Body of pancreas (tissue), 4 donors: ENCODE measurements at regions not wholly inside any gene's neighbourhood (a gene's known extent, or its start where the extent isn't known, plus 50 kb on each side); places are given as distances from the start of the nearest gene placed in this dataset.
"Not testable (repeated sequence)": the region's sequence is repeated elsewhere in the genome, so short reads cannot be mapped to it uniquely, and the experiment has no call there.

Source experiments
- ATAC-seq: fragments of 150-250 bp; one replicate; pipeline ENCODE4 v1.9.1; 2016
- DNase-seq, 4 donors: peaks; one replicate each; pipeline ENCODE4 v3.0.0-alpha.2; 2019
- H3K27ac ChIP-seq, 4 donors: fragments of 200-600 bp; sonication (generic); 1 replicate in 3 of 4; 2 replicates in 1 of 4; pipeline versions ENCODE4 v1.5.1 to v1.6.1; 2016 to 2019; ENCODE audit warnings: mild to moderate bottlenecking in 1 of 4, mixed read lengths in 1 of 4, moderate library complexity in 1 of 4
- H3K27me3 ChIP-seq, 2 donors: fragments of 200-600 bp; sonication (generic); one replicate each; pipeline ENCODE4 v1.6.0; 2016; ENCODE audit warnings: mild to moderate bottlenecking in 1 of 2
- H3K36me3 ChIP-seq, 2 donors: fragments of 200-600 bp; sonication (generic); replicated peaks in 1 of 2; 2 replicates each; pipeline ENCODE4 v1.5.1; 2016; ENCODE audit warnings: low read depth in 2 of 2; ENCODE audit not compliant: insufficient read depth in 1 of 2
- H3K4me1 ChIP-seq: fragments of 200-600 bp; sonication (generic); one replicate; pipeline ENCODE4 v1.6.0; 2016
- H3K4me3 ChIP-seq, 2 donors: fragments of 200-600 bp; sonication (generic); 1 replicate in 1 of 2; 2 replicates in 1 of 2; pipeline ENCODE4 v1.5.1; 2016 to 2019
- H3K9me3 ChIP-seq, 3 donors: fragments of 200-600 bp; sonication (generic); 1 replicate in 2 of 3; 2 replicates in 1 of 3; pipeline ENCODE4 v1.5.1; 2016
- CTCF ChIP-seq, 7 experiments: fragments of 450-650 bp in 4 of 7; fragments of 200-600 bp in 3 of 7; sonication (generic) in 3 of 7; IDR thresholded peaks; one replicate each; pipeline ENCODE4 v1.5.1; 2016 to 2019; ENCODE audit warnings: antibody characterized with exemption in 7 of 7
- POLR2A ChIP-seq, 3 donors: fragments of 450-650 bp; IDR thresholded peaks; one replicate each; pipeline ENCODE4 v1.6.1; 2016; ENCODE audit warnings: antibody characterized with exemption in 3 of 3, mild to moderate bottlenecking in 2 of 3
- WGBS, 2 donors: methylation state at CpG; one replicate each; pipeline ENCODE4 v1.1.5; 2017; 5-methylcytosine and 5-hydroxymethylcytosine counted together
- intact Hi-C: fragments of 100-400 bp; cut with DNase I; formaldehyde crosslinking; loops from one replicate; pipeline ENCODE4 v1.15.1; 2023

DNA sequence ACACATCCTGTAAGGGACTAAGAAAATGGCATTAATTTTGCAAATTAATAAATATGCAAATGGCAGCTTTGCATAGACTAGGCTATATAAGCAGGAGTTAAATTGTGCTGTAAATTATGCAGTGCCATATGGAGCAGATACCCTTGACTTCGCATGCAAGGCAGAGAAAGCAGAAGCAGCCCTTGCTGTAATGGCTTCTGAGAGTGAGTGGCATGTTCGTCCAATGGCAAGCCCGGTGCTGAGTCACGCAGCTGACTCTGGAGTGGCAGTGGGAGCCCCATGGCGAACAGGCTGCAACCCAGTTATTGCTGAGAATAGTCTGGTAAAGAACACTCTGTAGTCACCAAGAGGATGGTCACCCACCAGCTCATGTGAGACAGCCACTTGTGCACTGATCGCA lies 1186.5 kb downstream of the TYW1 start:
- WGBS, 2 donors = 76 to 90% methylated on average over 6 of the region's 6 CpGs
- DNase-seq (no peak), ATAC-seq (no peak)
- Histone ChIP-seq H3K4me1 (no peaks in the 10 kb centered on the region), H3K27ac (no peak overlapping the region), H3K27me3 (no peaks in the 10 kb centered on the region), H3K4me3 (no peak overlapping the region), H3K9me3 (no peaks in the 10 kb centered on the region), H3K36me3 (no peaks in the 10 kb centered on the region)
- no peak for TF ChIP-seq CTCF (IDR thresholded peaks at IDR 0.05)
- TF ChIP-seq POLR2A (IDR thresholded peaks at IDR 0.05) = no peak
- intact Hi-C loops = no loop called here

DNA sequence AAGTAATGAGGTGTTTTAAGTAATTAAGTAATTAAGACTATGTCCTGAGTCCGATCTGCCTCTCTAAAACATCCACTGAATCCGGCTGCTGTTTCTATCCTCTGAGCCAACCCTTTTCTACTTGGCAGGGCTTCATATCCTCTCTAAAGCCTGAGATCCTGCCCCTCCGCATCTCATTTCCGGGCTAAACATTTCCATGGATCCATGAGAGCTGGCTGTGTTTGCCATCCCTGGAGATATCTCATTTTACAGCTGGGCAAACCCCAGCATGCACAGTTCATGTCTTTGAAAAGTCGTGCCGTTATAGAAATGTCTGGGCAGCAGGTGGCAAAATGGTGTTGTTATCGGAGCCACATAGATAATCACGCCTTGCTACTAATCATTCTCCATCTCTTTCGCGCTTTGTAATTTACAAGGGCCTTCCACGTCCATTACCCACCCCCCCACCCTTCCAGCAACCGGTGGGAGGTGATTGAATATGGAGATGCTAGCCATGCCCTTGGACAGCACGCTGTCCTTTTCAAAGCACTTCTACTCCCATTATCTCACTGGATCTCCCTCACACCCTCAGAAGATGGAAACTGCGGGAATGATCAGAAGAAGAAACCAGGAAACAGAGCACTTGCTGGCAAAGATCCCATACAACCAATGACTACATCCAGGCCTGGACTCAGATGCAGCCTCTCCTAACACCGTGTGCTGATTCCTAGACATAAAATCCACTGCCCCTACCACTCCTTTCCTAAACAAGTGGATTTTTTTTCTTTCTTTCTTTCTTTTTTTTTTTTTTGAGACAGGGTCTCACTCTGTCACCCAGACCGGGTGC lies 1189.2 kb downstream of the TYW1 start:
- ATAC-seq (no peak), DNase-seq (no peak)
- Histone ChIP-seq H3K27me3 (no peaks in the 10 kb centered on the region), H3K27ac (no peak overlapping the region), H3K9me3 (no peaks in the 10 kb centered on the region), H3K36me3 (no peaks in the 10 kb centered on the region), H3K4me1 (no peaks in the 10 kb centered on the region), H3K4me3 (no peak overlapping the region)
- TF ChIP-seq CTCF (IDR thresholded peaks at IDR 0.05) (no peak), POLR2A (IDR thresholded peaks at IDR 0.05) (no peak)
- intact Hi-C loops = no loop called here
- WGBS, 2 donors = 46 to 47% methylated on average over 16 of the region's 16 CpGs

- DNase-seq (no peak), ATAC-seq (no peak)
- TF ChIP-seq POLR2A (IDR thresholded peaks at IDR 0.05) = no peak
- Histone ChIP-seq H3K9me3 (no peaks in the 10 kb centered on the region), H3K4me3 (no peak overlapping the region), H3K4me1 (no peaks in the 10 kb centered on the region), H3K36me3 (no peaks in the 10 kb centered on the region), H3K27ac (no peak overlapping the region), H3K27me3 (no peaks in the 10 kb centered on the region)
- intact Hi-C loops = no loop called here
- WGBS, 2 donors = 70 to 74% methylated on average over 7 of the region's 7 CpGs
Observed at GRCh38 chr7:68187532-68187931, 1190.9 kb downstream of the TYW1 start.

GRCh38 chr7:68192941-68193340 lies 1196.3 kb downstream of the TYW1 start:
- intact Hi-C loops = no loop called here
- Histone ChIP-seq H3K27me3 (no peaks in the 10 kb centered on the region), H3K36me3 (no peaks in the 10 kb centered on the region), H3K9me3 (no peaks in the 10 kb centered on the region), H3K4me3 (no peak overlapping the region), H3K4me1 (no peaks in the 10 kb centered on the region), H3K27ac (no peak overlapping the region)
- DNase-seq (no peak), ATAC-seq (no peak)
- TF ChIP-seq CTCF (IDR thresholded peaks at IDR 0.05) (no peak), POLR2A (IDR thresholded peaks at IDR 0.05) (no peak)
- 55 to 58% methylated on average over 5 of the region's 5 CpGs for WGBS, 2 donors

DNA sequence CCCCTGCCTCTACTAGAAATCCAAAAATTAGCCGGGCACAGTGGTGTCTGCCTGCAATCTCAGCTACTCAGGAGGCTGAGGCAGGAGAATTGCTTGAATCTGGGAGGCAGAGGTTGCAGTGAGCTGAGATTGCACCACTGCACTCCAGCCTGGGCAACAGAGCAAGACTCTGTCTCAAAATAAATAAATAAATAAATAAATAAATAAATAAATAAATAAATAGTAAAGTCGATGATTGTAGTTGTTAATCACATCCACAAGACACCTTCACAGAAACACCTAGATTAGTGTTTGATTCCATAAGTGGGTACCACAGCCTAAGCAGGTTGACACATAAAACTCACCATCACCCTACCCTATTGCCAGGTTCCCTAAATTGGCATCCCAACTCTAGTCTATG lies 1199.0 kb downstream of the TYW1 start:
- WGBS, 2 donors = 80 to 86% methylated on average over 2 of the region's 2 CpGs
- DNase-seq, H3K27me3 ChIP-seq, H3K4me3 ChIP-seq, H3K9me3 ChIP-seq, ATAC-seq, intact Hi-C loops, H3K4me1 ChIP-seq, H3K36me3 ChIP-seq, H3K27ac ChIP-seq: not testable (repeated sequence)
